ENCODE measurements at regions not wholly inside any gene's neighbourhood (a gene's known extent, or its start where the extent isn't known, plus 50 kb on each side); places are given as distances from the start of the nearest gene placed in this dataset.
"Not testable (repeated sequence)": the region's sequence is repeated elsewhere in the genome, so short reads cannot be mapped to it uniquely, and the experiment has no call there.

GRCh38 chr7:150193866-150194265 is 129.3 kb upstream of the LRRC61 start:
- DNase-seq (ENCODE audit: low read depth), result not testable (repeated sequence)
